Stimulated activated memory B cell treated with anti-CD40 and anti-IgM and Interleukin-4, amounts not matched to agents 10 μg/mL and 1 μg/mL and 100 μg/mL, for 72 hours (primary cell): ENCODE measurements at regions not wholly inside any gene's neighbourhood (a gene's known extent, or its start where the extent isn't known, plus 50 kb on each side); places are given as distances from the start of the nearest gene placed in this dataset.

Experiments
- ATAC-seq: fragments of 150-1000 bp; cut with Tn5 transposase; 2 replicates; pipeline ENCODE4 v1.10.0; 2021
- H3K27ac Mint-ChIP-seq: one replicate; pipeline ENCODE4 v1.8.0; 2022; ENCODE audit warnings: mild to moderate bottlenecking, mixed read lengths
- H3K27me3 Mint-ChIP-seq: one replicate; pipeline ENCODE4 v1.8.0; 2022; ENCODE audit warnings: mixed read lengths
- H3K36me3 Mint-ChIP-seq: one replicate; pipeline ENCODE4 v1.8.0; 2022; ENCODE audit warnings: mixed read lengths
- H3K4me1 Mint-ChIP-seq: one replicate; pipeline ENCODE4 v1.8.0; 2022; ENCODE audit warnings: mixed read lengths
- H3K4me3 Mint-ChIP-seq: one replicate; pipeline ENCODE4 v1.8.0; 2022; ENCODE audit warnings: mild to moderate bottlenecking, moderate library complexity, mixed read lengths
- H3K9me3 Mint-ChIP-seq: one replicate; pipeline ENCODE4 v1.8.0; 2022; ENCODE audit warnings: mixed read lengths

DNA sequence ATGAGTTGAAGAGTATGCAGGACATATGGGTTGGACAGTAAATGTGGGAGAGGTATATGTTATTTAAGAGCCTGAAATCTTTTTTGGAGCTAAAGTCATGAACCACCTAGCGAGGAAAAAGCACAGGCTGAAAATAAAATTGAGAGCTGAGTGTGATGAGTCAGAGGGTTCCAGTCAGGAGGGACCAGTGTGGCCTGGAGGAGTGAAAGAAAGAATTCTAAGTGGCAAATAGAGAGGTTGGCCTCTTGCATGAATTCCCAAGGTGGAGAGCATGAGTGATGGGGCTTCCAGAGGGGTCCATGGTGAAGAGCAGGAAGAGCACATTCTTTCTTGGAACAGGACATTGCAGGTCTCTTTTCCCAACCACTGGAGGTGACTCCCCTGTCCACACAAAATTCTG, 282.6 kb downstream of the TDRD15 start:
- Mint-ChIP-seq H3K27ac (no peak overlapping the region), H3K27me3 (no peaks in the 10 kb centered on the region), H3K36me3 (no peaks in the 10 kb centered on the region), H3K4me1 (no peaks in the 10 kb centered on the region), H3K4me3 (no peak overlapping the region), H3K9me3 (no peaks in the 10 kb centered on the region)
- ATAC-seq = no peak

DNA sequence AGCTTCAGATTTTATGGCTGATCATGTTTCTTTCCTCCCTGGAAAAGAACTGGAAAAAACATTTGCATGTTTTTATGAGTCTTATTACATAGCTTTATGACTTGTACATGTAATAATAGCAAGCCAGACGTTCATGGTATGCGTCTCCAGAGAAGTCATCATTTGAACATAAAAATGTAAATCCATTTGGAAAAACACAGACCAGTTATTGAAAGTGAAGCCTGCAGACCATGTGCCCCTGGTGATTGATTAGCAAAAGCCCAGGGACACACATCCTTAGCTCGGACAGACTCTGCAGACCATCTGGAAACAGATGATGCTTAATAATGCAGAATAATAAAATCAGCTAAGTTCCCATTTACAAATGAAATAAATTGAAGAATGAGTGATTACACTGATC, 283.1 kb downstream of the TDRD15 start:
- Mint-ChIP-seq H3K27me3 (no peaks in the 10 kb centered on the region), H3K36me3 (no peaks in the 10 kb centered on the region), H3K27ac (no peak overlapping the region), H3K4me3 (no peak overlapping the region), H3K9me3 (no peaks in the 10 kb centered on the region), H3K4me1 (no peaks in the 10 kb centered on the region)
- ATAC-seq = no peak

DNA sequence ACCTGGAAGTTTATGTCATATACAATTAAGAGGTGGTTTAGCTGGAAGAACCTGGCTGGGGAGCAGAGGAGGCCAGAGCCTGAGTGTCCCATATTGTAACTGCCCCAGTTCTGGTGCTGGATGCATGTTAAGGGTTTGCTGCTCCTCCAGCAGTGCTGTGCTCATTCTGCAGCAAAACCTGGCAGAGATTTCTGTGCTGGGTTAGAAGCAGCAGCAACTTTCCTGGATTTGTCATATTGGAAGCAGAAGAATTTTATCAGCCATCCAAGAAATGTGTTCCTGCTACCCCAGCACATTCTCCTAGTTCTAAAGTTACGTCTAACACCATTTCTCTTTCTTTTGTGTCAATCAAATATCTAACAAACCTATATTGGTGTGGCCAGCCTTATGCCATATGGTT, 284.1 kb downstream of the TDRD15 start:
- no peak for ATAC-seq
- Mint-ChIP-seq H3K4me1 (no peaks in the 10 kb centered on the region), H3K9me3 (no peaks in the 10 kb centered on the region), H3K4me3 (no peak overlapping the region), H3K36me3 (no peaks in the 10 kb centered on the region), H3K27ac (no peak overlapping the region), H3K27me3 (no peaks in the 10 kb centered on the region)

DNA sequence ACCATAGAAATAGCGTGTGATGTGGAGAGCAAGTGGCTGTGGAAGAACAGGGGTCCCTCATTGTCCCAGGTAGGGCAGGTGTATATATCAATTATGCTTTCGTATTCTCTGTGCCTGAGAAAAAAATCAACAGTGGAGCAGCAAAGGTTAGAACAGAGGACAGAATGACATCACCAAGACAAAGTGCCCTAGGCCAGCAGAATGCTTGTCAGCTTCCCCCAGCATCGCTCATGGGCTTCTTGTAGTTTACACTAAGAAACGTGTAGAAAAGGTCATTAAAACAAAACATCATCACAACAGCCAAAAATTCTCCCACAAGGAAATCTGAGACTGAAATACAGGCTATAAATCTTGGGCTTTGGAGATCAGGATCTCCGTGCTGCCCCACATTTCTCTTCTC, 288.0 kb downstream of the TDRD15 start:
- H3K9me3 Mint-ChIP-seq = peaks cover 3% of the 10 kb centered on the region
- H3K4me1 Mint-ChIP-seq = no peaks in the 10 kb centered on the region
- H3K36me3 Mint-ChIP-seq = no peaks in the 10 kb centered on the region
- no peaks in the 10 kb centered on the region for H3K27me3 Mint-ChIP-seq
- no peak overlapping the region for H3K27ac Mint-ChIP-seq
- no peak for ATAC-seq
- no peak overlapping the region for H3K4me3 Mint-ChIP-seq

DNA sequence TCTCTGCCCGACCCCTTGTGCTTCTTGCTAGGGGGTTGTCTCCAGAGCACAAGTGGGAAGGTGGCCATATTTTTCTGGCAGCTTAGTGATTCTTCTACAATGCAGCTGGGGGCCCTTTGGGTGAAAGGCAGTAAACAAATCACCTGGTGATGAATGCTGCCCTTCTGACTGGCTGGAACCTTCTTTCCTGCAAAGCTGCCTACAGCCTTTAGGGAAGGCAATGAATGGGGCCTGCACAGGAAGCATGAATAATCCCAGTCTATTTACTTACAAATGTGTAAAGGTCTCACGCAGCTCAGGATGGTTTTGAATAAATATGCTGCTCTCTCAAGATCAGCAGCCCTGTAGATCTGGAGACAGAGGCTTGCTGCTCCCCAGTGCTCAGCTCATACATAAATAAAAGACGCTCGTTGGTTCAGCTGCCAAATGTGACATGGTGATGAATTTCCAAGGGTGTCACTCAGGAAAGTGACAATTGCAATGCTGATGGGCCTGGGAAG, 289.2 kb downstream of the TDRD15 start:
- H3K36me3 Mint-ChIP-seq = no peaks in the 10 kb centered on the region
- no peak for ATAC-seq
- H3K9me3 Mint-ChIP-seq = peaks cover 3% of the 10 kb centered on the region
- H3K4me3 Mint-ChIP-seq = no peak overlapping the region
- H3K4me1 Mint-ChIP-seq = no peaks in the 10 kb centered on the region
- H3K27me3 Mint-ChIP-seq = no peaks in the 10 kb centered on the region
- no peak overlapping the region for H3K27ac Mint-ChIP-seq

DNA sequence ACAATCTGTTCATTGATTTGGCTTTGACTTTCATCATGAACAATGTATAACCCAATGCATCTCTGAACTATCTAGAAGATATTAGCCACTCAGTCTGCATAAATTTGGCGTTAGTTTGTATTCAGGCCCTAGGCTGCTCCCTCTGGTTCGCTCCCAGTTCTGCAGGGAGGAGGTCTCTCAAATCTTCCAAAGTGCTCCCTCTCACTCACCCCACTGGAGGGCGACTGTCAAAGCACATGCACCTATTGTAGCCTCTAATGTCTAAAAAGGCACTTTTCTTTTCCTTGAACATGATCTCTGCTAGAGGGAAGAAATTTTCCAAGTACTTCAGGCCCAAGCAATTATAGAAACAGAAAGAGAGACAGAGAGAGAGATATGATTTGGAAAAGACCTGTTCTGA, 291.5 kb downstream of the TDRD15 start:
- H3K4me1 Mint-ChIP-seq = no peaks in the 10 kb centered on the region
- peaks cover 3% of the 10 kb centered on the region for H3K9me3 Mint-ChIP-seq
- no peak for ATAC-seq
- no peak overlapping the region for H3K27ac Mint-ChIP-seq
- H3K4me3 Mint-ChIP-seq = no peak overlapping the region
- H3K27me3 Mint-ChIP-seq = no peaks in the 10 kb centered on the region
- H3K36me3 Mint-ChIP-seq = no peaks in the 10 kb centered on the region

DNA sequence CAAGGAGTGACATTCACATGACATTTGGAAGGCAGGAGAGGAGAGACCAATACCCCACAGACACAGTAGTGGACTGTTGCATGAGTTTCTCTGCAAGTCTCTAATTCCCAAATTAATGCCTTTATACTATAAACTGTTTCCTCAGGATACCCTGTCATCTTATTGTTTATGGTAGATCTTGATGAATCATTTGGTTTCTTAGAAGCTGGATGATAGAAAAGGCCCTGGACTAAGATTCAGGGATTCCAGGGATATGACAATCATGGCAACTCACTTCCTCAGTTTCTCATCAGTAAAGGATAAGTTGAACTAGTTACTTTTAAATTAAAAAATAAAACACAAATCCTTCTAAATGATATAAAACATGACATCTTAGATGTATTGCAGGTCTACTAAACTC, 292.5 kb downstream of the TDRD15 start:
- Mint-ChIP-seq H3K36me3 (no peaks in the 10 kb centered on the region), H3K4me1 (no peaks in the 10 kb centered on the region), H3K4me3 (no peak overlapping the region), H3K9me3 (peaks cover 3% of the 10 kb centered on the region), H3K27me3 (no peaks in the 10 kb centered on the region), H3K27ac (no peak overlapping the region)
- ATAC-seq = no peak

DNA sequence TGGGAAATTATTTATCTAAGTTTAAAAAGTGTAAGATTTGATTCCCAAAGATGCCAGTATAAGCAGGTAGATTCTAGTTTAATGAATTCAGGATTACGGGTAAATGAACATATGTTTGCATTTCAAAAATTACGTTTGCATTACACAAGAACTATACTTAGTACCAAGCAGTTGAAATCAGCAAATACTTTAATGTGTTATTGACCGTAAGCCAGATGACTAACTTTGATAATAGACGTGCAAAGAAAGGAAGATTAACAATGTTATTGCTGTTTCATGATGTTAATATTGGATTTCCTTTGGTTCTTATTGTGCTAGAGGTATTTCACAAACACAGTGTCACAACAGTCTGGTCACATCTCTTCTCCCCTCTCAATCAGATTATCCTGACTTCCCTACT, 294.7 kb downstream of the TDRD15 start:
- no peak overlapping the region for H3K27ac Mint-ChIP-seq
- no peaks in the 10 kb centered on the region for H3K36me3 Mint-ChIP-seq
- no peak for ATAC-seq
- peaks cover 3% of the 10 kb centered on the region for H3K9me3 Mint-ChIP-seq
- H3K4me1 Mint-ChIP-seq = no peaks in the 10 kb centered on the region
- no peaks in the 10 kb centered on the region for H3K27me3 Mint-ChIP-seq
- no peak overlapping the region for H3K4me3 Mint-ChIP-seq

DNA sequence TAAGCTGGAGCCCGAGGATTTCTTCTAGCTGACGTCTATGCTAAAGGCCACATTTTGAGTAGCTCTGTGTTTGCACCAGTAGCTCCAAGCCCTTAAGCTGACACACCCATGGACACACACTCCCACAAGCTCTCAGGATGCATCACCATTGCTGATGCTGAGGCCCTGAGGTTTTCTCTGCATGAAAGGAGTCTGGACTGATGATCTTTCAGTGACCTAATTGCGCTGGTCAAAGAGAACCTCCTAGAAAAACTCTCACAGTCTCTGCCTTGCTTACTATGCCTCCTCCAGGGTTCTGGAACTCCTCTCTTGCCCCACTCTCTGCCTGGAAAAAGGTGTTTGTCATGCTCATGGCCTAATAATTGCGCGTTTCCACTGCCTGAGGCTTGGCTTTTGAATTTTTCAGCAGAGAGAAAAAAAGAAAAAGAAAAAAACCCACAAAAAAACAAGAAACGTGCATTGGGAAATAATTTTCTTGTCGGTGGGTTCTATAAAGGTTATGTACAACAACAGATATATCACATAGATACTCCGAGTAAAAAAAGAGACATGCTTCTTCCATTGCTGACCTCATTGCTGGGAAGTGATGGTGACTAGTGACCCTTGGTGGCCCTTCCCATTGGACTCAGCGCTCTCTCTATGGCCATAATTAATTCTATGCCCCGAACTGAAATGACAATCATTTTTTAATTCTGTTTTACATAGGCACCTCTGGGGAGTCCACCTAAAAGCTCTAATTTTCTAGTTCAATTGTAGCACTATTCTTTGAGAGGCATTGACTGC, 297.0 kb downstream of the TDRD15 start:
- no peak for ATAC-seq
- Mint-ChIP-seq H3K27ac (no peak overlapping the region), H3K4me3 (no peak overlapping the region), H3K36me3 (no peaks in the 10 kb centered on the region), H3K4me1 (no peaks in the 10 kb centered on the region), H3K27me3 (no peaks in the 10 kb centered on the region), H3K9me3 (peaks cover 3% of the 10 kb centered on the region)

DNA sequence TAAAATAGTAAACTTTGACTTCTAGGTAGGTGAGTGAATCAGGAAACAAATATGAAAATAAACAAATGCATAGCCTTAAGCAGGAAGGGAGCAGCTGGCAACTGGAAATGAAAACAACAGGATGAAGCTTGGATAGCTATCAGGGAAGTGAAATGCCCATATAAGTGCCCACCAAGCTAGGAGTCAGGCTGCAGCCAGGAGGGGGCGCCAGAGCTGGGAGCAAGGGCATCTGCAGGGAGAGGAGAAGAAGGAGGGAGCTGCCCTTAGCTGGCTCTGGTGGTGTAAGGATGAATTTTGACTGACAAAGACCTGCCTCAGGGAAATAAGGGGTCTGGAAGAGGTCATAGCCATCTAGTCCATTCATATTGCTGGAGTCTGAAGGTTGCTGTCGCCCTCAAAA, 298.3 kb downstream of the TDRD15 start:
- Mint-ChIP-seq H3K9me3 (peaks cover 3% of the 10 kb centered on the region), H3K27me3 (no peaks in the 10 kb centered on the region), H3K27ac (no peak overlapping the region), H3K4me1 (no peaks in the 10 kb centered on the region), H3K36me3 (no peaks in the 10 kb centered on the region), H3K4me3 (no peak overlapping the region)
- ATAC-seq = no peak

DNA sequence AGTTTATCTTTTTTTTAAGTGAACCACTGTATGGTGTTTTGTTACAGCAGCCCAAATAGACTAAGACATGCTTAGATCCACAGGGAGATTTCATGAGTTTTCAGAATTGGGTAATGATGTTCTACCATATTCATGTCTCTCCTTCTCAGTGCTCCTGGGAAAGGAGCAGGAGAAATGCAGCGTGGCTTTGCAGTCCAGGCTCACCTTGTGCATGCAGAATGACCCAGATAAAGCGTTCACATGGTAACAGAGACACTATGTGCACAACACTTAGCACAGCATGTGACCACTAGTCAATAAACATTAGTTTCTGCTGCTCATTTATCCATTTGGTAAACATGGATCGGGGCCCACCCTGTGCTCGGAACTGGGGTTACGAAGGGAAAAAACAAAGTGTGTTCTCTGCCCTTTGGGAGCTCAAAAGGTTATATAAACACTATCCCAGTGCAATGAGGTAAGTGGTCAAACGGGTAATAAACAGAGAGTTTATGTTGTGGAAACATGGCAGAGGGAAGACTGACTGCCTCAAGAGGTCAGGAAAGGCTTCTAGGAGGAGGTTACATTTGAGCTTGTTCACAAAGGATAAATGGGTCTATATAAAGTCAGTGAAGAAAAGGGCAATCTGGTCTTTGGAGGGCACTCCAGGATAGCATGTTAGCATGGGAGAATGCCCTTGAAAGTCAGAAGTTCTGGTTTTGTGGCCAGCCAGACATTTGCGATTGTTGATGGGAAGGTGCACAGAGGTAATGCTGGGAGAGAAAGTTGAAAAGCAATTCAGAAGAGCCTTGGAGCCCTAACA, 299.2 kb downstream of the TDRD15 start:
- no peak overlapping the region for H3K27ac Mint-ChIP-seq
- no peaks in the 10 kb centered on the region for H3K27me3 Mint-ChIP-seq
- ATAC-seq = no peak
- H3K4me3 Mint-ChIP-seq = no peak overlapping the region
- H3K9me3 Mint-ChIP-seq = peaks cover 5% of the 10 kb centered on the region
- no peaks in the 10 kb centered on the region for H3K4me1 Mint-ChIP-seq
- H3K36me3 Mint-ChIP-seq = no peaks in the 10 kb centered on the region

DNA sequence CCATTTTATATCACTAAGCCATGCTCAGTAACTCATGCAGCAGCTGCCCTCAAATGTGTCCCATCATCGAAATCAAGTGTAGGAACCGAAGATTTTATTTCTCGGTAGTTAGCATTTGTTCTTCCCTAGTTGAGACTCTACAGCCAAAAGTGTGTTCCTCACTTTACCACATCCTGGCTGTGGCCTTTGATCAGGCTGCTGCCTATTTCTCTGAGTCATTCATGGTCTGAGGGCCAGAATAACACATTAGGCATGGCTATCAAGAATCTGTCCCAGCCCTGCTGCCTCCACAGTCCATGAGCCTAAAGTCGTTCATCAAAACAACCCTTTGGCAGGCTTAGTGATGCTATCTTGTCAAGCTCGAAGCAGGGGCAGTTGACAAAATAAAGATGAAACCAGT, 300.1 kb downstream of the TDRD15 start:
- no peak overlapping the region for H3K4me3 Mint-ChIP-seq
- peaks cover 6% of the 10 kb centered on the region for H3K9me3 Mint-ChIP-seq
- H3K36me3 Mint-ChIP-seq = no peaks in the 10 kb centered on the region
- no peaks in the 10 kb centered on the region for H3K27me3 Mint-ChIP-seq
- no peak for ATAC-seq
- H3K4me1 Mint-ChIP-seq = no peaks in the 10 kb centered on the region
- H3K27ac Mint-ChIP-seq = no peak overlapping the region

DNA sequence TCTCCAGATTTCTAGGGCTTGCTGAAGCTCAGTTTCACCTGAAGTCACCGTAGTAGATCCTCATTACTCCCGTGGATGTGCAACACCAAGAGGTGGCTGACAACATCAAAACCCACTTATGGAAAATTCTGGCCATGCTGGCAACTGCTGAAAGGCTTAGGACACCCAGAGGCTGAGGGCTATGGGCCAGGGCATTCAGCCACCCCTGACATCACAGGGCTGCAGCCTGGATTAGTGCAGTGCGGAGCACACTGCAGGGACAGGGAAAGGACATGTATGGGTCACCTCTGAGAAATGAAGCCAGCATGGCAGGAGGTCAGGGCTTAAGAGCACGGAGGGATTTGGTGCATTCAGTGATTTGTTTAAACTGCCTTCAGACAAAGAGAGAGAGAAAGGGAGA, 300.6 kb downstream of the TDRD15 start:
- ATAC-seq = no peak
- Mint-ChIP-seq H3K4me3 (no peak overlapping the region), H3K27me3 (no peaks in the 10 kb centered on the region), H3K4me1 (no peaks in the 10 kb centered on the region), H3K9me3 (peaks cover 6% of the 10 kb centered on the region), H3K36me3 (no peaks in the 10 kb centered on the region), H3K27ac (no peak overlapping the region)

DNA sequence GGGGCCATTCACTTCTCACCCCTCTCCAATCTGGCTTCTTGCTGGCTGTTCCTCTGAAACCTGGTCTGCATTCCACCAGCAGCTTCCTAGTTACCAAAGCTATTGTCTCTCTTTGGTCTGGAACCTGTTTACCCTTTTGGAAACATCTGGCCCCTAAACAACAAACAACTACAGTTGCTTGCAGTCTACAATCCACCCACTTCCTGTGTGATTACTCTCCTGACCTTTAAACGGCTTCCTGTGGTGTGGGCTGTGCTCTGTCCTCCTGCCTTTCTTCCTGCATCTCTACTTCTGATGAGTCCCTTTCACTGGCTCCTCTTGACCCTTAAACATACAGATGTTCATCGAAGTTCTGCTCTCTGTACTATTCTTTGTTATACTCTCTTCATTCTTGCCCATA, 303.8 kb downstream of the TDRD15 start:
- H3K4me3 Mint-ChIP-seq = no peak overlapping the region
- H3K27me3 Mint-ChIP-seq = no peaks in the 10 kb centered on the region
- no peak for ATAC-seq
- peaks cover 10% of the 10 kb centered on the region for H3K9me3 Mint-ChIP-seq
- H3K36me3 Mint-ChIP-seq = no peaks in the 10 kb centered on the region
- no peak overlapping the region for H3K27ac Mint-ChIP-seq
- H3K4me1 Mint-ChIP-seq = no peaks in the 10 kb centered on the region

DNA sequence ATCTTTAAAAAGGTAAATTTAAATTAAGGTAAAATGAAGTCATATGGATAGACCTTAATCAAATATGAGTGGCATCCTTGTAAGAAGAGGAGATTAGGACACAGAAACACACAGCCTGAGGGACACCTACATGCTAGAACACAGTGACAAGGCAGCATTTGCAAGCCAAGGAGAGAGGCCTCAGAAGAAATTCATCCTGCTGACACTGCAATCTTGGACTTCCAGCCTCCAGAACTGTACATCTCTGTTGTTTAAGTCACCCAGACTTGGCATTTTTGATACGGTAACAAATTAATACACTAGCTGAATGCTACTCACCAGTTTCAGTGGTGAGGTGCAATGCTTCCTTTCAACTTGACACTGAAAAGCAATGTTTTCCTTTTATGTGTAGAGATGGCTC, 305.0 kb downstream of the TDRD15 start:
- Mint-ChIP-seq H3K27ac (no peak overlapping the region), H3K36me3 (no peaks in the 10 kb centered on the region), H3K9me3 (peaks cover 14% of the 10 kb centered on the region), H3K27me3 (no peaks in the 10 kb centered on the region), H3K4me1 (no peaks in the 10 kb centered on the region), H3K4me3 (no peak overlapping the region)
- ATAC-seq = no peak

DNA sequence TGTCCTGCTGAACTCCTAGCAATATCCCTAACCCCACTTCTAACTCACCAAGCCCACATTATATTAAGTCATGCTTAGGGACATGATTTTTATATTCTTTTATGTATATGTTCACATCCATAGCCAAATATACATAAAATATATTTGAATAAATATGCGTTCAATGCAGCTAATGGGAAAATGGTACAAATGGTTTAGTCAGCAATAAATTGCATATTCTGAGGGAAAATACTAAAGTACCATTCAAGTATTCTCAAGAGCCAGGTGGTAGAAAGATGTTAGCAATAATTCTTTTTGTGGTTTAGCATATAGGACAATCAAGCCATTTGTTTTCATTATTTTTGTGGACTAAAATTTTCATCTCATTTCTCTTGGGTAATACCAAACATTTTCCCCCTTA, 306.0 kb downstream of the TDRD15 start:
- Mint-ChIP-seq H3K4me1 (no peaks in the 10 kb centered on the region), H3K36me3 (no peaks in the 10 kb centered on the region), H3K4me3 (no peak overlapping the region), H3K27me3 (no peaks in the 10 kb centered on the region), H3K9me3 (peaks cover 14% of the 10 kb centered on the region), H3K27ac (no peak overlapping the region)
- ATAC-seq = no peak
